Neural progenitor cell (in vitro differentiated cells): ENCODE measurements at regions not wholly inside any gene's neighbourhood (a gene's known extent, or its start where the extent isn't known, plus 50 kb on each side); places are given as distances from the start of the nearest gene placed in this dataset.

Source experiments
- DNase-seq: peaks from one replicate; pipeline ENCODE4 v3.0.0-alpha.2; 2016; ENCODE audit warnings: low spot score
- H2AFZ ChIP-seq: fragments of 200-600 bp; sonication (generic); replicated peaks from 2 replicates; pipeline ENCODE4 v1.6.1; 2016; ENCODE audit warnings: antibody characterized with exemption
- H3F3A ChIP-seq: fragments of 200-600 bp; sonication (generic); 2 replicates; pipeline ENCODE4 v1.6.1; 2016; ENCODE audit warnings: antibody characterized with exemption, low read depth
- H3K27ac ChIP-seq: fragments of 200-600 bp; sonication (generic); 2 replicates; pipeline ENCODE4 v1.5.1; 2016; ENCODE audit warnings: mild to moderate bottlenecking
- H3K27me3 ChIP-seq: fragments of 200-600 bp; sonication (generic); 2 replicates; pipeline ENCODE4 v1.6.1; 2016; ENCODE audit warnings: mild to moderate bottlenecking, moderate library complexity
- H3K36me3 ChIP-seq: fragments of 200-600 bp; sonication (generic); 2 replicates; pipeline ENCODE4 v1.5.1; 2016
- H3K4me1 ChIP-seq: fragments of 200-600 bp; sonication (generic); 2 replicates; pipeline ENCODE4 v1.6.1; 2016; ENCODE audit warnings: mixed run types
- H3K4me2 ChIP-seq: fragments of 200-600 bp; sonication (generic); 2 replicates; pipeline ENCODE4 v1.6.1; 2016
- H3K4me3 ChIP-seq: fragments of 200-600 bp; sonication (generic); 2 replicates; pipeline ENCODE4 v1.5.1; 2016
- H3K79me2 ChIP-seq: fragments of 200-600 bp; sonication (generic); 2 replicates; pipeline ENCODE4 v1.6.1; 2016; ENCODE audit warnings: low read depth
- H3K9ac ChIP-seq: fragments of 200-600 bp; sonication (generic); 2 replicates; pipeline ENCODE4 v1.6.1; 2016
- H3K9me3 ChIP-seq: fragments of 200-600 bp; sonication (generic); 2 replicates; pipeline ENCODE4 v1.5.1; 2016; ENCODE audit warnings: low read depth
- H4K20me1 ChIP-seq: fragments of 200-600 bp; sonication (generic); 2 replicates; pipeline ENCODE4 v1.6.1; 2016; ENCODE audit warnings: low read depth
- H3K27ac Mint-ChIP-seq: 3 replicates; pipeline ENCODE4 v1.8.0; 2021; ENCODE audit warnings: mixed read lengths
- H3K27me3 Mint-ChIP-seq: 2 replicates; pipeline ENCODE4 v1.8.0; 2022; ENCODE audit warnings: low read depth, mild to moderate bottlenecking, inconsistent platforms, moderate library complexity, mixed read lengths; ENCODE audit not compliant: insufficient read depth
- H3K36me3 Mint-ChIP-seq: 3 replicates; pipeline ENCODE4 v1.8.0; 2021; ENCODE audit warnings: mixed read lengths
- H3K4me1 Mint-ChIP-seq: 3 replicates; pipeline ENCODE4 v1.8.0; 2021; ENCODE audit warnings: mixed read lengths
- H3K4me3 Mint-ChIP-seq: 3 replicates; pipeline ENCODE4 v1.8.0; 2021; ENCODE audit warnings: mild to moderate bottlenecking, moderate library complexity, mixed read lengths
- H3K9me3 Mint-ChIP-seq: 3 replicates; pipeline ENCODE4 v1.8.0; 2020; ENCODE audit warnings: mixed read lengths
- CTCF ChIP-seq: fragments of 200-600 bp; sonication (generic); IDR thresholded peaks from 2 replicates; pipeline ENCODE4 v1.5.1; 2017; ENCODE audit warnings: antibody characterized with exemption, mild to moderate bottlenecking
- EZH2 ChIP-seq: fragments of 200-600 bp; sonication (generic); IDR thresholded peaks from 2 replicates; pipeline ENCODE4 v1.6.1; 2017; ENCODE audit warnings: antibody characterized with exemption, mild to moderate bottlenecking, moderate library complexity
- EZH2phosphoT487 ChIP-seq: fragments of 200-600 bp; sonication (generic); IDR thresholded peaks from 2 replicates; pipeline ENCODE4 v1.6.1; 2017; ENCODE audit warnings: antibody characterized with exemption

- no peak overlapping the region for H3K4me3 ChIP-seq
- H3K4me2 ChIP-seq = no peak overlapping the region
- no peaks in the 10 kb centered on the region for H3F3A ChIP-seq
- no peaks in the 10 kb centered on the region for H3K9me3 ChIP-seq
- Mint-ChIP-seq H3K27ac (peak overlapping the region; percentile 87), H3K27me3 (peaks cover 2% of the 10 kb centered on the region), H3K36me3 (no peaks in the 10 kb centered on the region), H3K4me3 (no peak overlapping the region), H3K9me3 (no peaks in the 10 kb centered on the region), H3K4me1 (no peaks in the 10 kb centered on the region)
- no peak overlapping the region for H3K9ac ChIP-seq
- H3K36me3 ChIP-seq = no peaks in the 10 kb centered on the region
- no peaks in the 10 kb centered on the region for H3K4me1 ChIP-seq
- no peaks in the 10 kb centered on the region for H3K27me3 ChIP-seq
- H4K20me1 ChIP-seq = no peaks in the 10 kb centered on the region
- H2AFZ ChIP-seq = no peak overlapping the region
- TF ChIP-seq EZH2phosphoT487 (no peak), EZH2 (no peak), CTCF (no peak)
- H3K27ac ChIP-seq = no peak overlapping the region
- DNase-seq = no peak
- H3K79me2 ChIP-seq = no peaks in the 10 kb centered on the region
Observed at GRCh38 chr7:140242057-140243031, 65.6 kb upstream of the KDM7A start.

DNA sequence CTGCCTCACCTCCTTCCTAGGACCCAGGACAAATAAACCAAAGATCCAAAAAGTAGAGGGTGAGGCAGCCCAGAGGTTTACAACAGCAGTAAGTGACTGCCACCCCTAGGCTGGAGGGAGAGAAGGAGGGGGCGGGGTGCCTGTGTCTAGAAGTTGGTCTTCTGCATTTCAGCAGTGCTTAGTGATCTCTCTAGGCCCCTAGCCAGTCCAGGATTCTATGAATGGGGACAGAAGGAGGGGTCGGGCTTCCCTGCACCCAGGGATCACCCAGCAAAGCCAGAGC lies 62.8 kb upstream of the KDM7A start:
- Mint-ChIP-seq H3K27me3 (peaks cover 2% of the 10 kb centered on the region), H3K4me1 (no peaks in the 10 kb centered on the region), H3K9me3 (no peaks in the 10 kb centered on the region), H3K36me3 (no peaks in the 10 kb centered on the region), H3K4me3 (no peak overlapping the region), H3K27ac (no peak overlapping the region)
- Histone ChIP-seq H3K79me2 (no peaks in the 10 kb centered on the region), H3K9ac (no peak overlapping the region), H3K36me3 (no peaks in the 10 kb centered on the region), H3K27me3 (no peaks in the 10 kb centered on the region), H3K4me2 (no peak overlapping the region), H2AFZ (no peak overlapping the region), H4K20me1 (no peaks in the 10 kb centered on the region), H3K27ac (no peak overlapping the region), H3K4me1 (no peaks in the 10 kb centered on the region), H3K4me3 (no peak overlapping the region), H3K9me3 (no peaks in the 10 kb centered on the region), H3F3A (no peaks in the 10 kb centered on the region)
- no peak for TF ChIP-seq EZH2
- TF ChIP-seq CTCF = no peak
- DNase-seq = no peak

- no peaks in the 10 kb centered on the region for H3K4me1 ChIP-seq
- no peak overlapping the region for H3K27ac Mint-ChIP-seq
- no peaks in the 10 kb centered on the region for H3K9me3 Mint-ChIP-seq
- H2AFZ ChIP-seq = no peak overlapping the region
- no peak overlapping the region for H3K9ac ChIP-seq
- DNase-seq = no peak
- no peaks in the 10 kb centered on the region for H4K20me1 ChIP-seq
- no peaks in the 10 kb centered on the region for H3F3A ChIP-seq
- no peaks in the 10 kb centered on the region for H3K9me3 ChIP-seq
- H3K27me3 ChIP-seq = no peaks in the 10 kb centered on the region
- H3K27ac ChIP-seq = no peak overlapping the region
- no peak overlapping the region for H3K4me3 Mint-ChIP-seq
- H3K36me3 Mint-ChIP-seq = no peaks in the 10 kb centered on the region
- H3K4me3 ChIP-seq = no peak overlapping the region
- H3K4me1 Mint-ChIP-seq = no peaks in the 10 kb centered on the region
- no peaks in the 10 kb centered on the region for H3K79me2 ChIP-seq
- TF ChIP-seq CTCF = no peak
- no peak for TF ChIP-seq EZH2phosphoT487
- no peak for TF ChIP-seq EZH2
- H3K36me3 ChIP-seq = no peaks in the 10 kb centered on the region
- peaks cover 2% of the 10 kb centered on the region for H3K27me3 Mint-ChIP-seq
- no peak overlapping the region for H3K4me2 ChIP-seq
Observed at GRCh38 chr7:140238778-140239652, 62.2 kb upstream of the KDM7A start.
